ENCODE measurements at regions not wholly inside any gene's neighbourhood (a gene's known extent, or its start where the extent isn't known, plus 50 kb on each side); places are given as distances from the start of the nearest gene placed in this dataset.

GRCh38 chr2:126774761-126775160 lies 118.8 kb downstream of the GYPC start:
- no peak for DNase-seq

- no peak for DNase-seq
Observed at GRCh38 chr2:126775300-126775985, 119.5 kb downstream of the GYPC start.

GRCh38 chr2:126776255-126776654 lies 120.3 kb downstream of the GYPC start:
- DNase-seq, result no peak

GRCh38 chr2:126776692-126777619 lies 121.0 kb downstream of the GYPC start:
- DNase-seq, result peak; percentile 79

GRCh38 chr2:126777620-126777978 lies 121.1 kb upstream of the TEX51 start:
- DNase-seq, result no peak

GRCh38 chr2:126778561-126779501 lies 119.9 kb upstream of the TEX51 start:
- DNase-seq, result no peak

- DNase-seq, result no peak
Observed at GRCh38 chr2:126781206-126781605, 117.5 kb upstream of the TEX51 start.

- no peak for DNase-seq
Observed at GRCh38 chr2:126781806-126782205, 116.9 kb upstream of the TEX51 start.

- DNase-seq, result no peak
Observed at GRCh38 chr2:126782648-126783047, 116.0 kb upstream of the TEX51 start.

- DNase-seq, result no peak
Observed at GRCh38 chr2:126783341-126783740, 115.3 kb upstream of the TEX51 start.

GRCh38 chr2:126784045-126784444 lies 114.6 kb upstream of the TEX51 start:
- DNase-seq, result no peak

- no peak for DNase-seq
Observed at GRCh38 chr2:126784621-126785020, 114.1 kb upstream of the TEX51 start.

GRCh38 chr2:126785236-126785635 lies 113.5 kb upstream of the TEX51 start:
- DNase-seq, result no peak

- DNase-seq, result no peak
Observed at GRCh38 chr2:126785862-126786261, 112.8 kb upstream of the TEX51 start.

GRCh38 chr2:126786765-126787164 lies 111.9 kb upstream of the TEX51 start:
- no peak for DNase-seq

GRCh38 chr2:126787289-126787688 lies 111.4 kb upstream of the TEX51 start:
- no peak for DNase-seq

GRCh38 chr2:126788113-126788512 lies 110.6 kb upstream of the TEX51 start:
- DNase-seq, result no peak

- DNase-seq, result no peak
Observed at GRCh38 chr2:126788652-126789051, 110.0 kb upstream of the TEX51 start.

- DNase-seq, result no peak
Observed at GRCh38 chr2:126790987-126791780, 107.5 kb upstream of the TEX51 start.

GRCh38 chr2:126792186-126792585 lies 106.5 kb upstream of the TEX51 start:
- no peak for DNase-seq

- DNase-seq, result no peak
Observed at GRCh38 chr2:126792993-126793392, 105.7 kb upstream of the TEX51 start.

- DNase-seq, result no peak
Observed at GRCh38 chr2:126793885-126794613, 104.6 kb upstream of the TEX51 start.
